ENCODE measurements at regions not wholly inside any gene's neighbourhood (a gene's known extent, or its start where the extent isn't known, plus 50 kb on each side); places are given as distances from the start of the nearest gene placed in this dataset.

GRCh38 chr6:133062696-133063306 is 178.4 kb upstream of the EYA4 start:
- no peak overlapping the region for H2BK15ac ChIP-seq (ENCODE audit: low read length)
- no peaks in the 10 kb centered on the region for H3K36me3 ChIP-seq (ENCODE audit: control insufficient read depth in 2 of 4, insufficient read depth in 4 of 4, low read length in 3 of 4)
- no peak for TF ChIP-seq CHD2 (IDR thresholded peaks at IDR 0.05; ENCODE audit: low read length)
- TF ChIP-seq EP300 (IDR thresholded peaks at IDR 0.05; ENCODE audit: borderline replicate concordance in 1 of 2, low read depth in 2 of 2, low read length in 2 of 2), result no peak
- no peak for TF ChIP-seq E2F6 (IDR thresholded peaks at IDR 0.05)
- no peak for TF ChIP-seq SIRT6 (IDR thresholded peaks at IDR 0.05; ENCODE audit: low read length)
- TF ChIP-seq MAX (IDR thresholded peaks at IDR 0.05), result no peak
- TF ChIP-seq PHF8 (conservative IDR thresholded peaks at IDR 0.05; ENCODE audit: low read depth, low read length), result no peak
- H3K79me1 ChIP-seq (ENCODE audit: low read depth, low read length), result no peaks in the 10 kb centered on the region
- H3K9me3 ChIP-seq (ENCODE audit: insufficient read depth in 2 of 2, low read depth in 1 of 2, low read length in 1 of 2), result no peaks in the 10 kb centered on the region
- no peak overlapping the region for H3K14ac ChIP-seq (ENCODE audit: insufficient read length)
- H3K4me2 ChIP-seq (ENCODE audit: insufficient read depth in 1 of 2, low read depth in 2 of 2, low read length in 2 of 2), result no peak overlapping the region
- H3K27ac ChIP-seq (ENCODE audit: low read depth, low read length), result no peak overlapping the region
- H3K18ac ChIP-seq (ENCODE audit: extremely low read depth, low read length), result no peak overlapping the region
- no peaks in the 10 kb centered on the region for H3K27me3 ChIP-seq (replicated peaks in 1 of 4; ENCODE audit: control insufficient read depth in 3 of 4, extremely low read depth in 1 of 4, insufficient read depth in 3 of 4, low read length in 3 of 4)
- no peak for FAIRE-seq
- no peak overlapping the region for H2BK120ac ChIP-seq (replicated peaks; ENCODE audit: low read depth, low read length)
- H2BK20ac ChIP-seq (ENCODE audit: low read length), result no peak overlapping the region
- WGBS, 2 experiments (ENCODE audit: extremely low coverage in 1 of 2, insufficient coverage in 1 of 2, insufficient read length in 1 of 2, insufficient replicate concordance in 2 of 2, low coverage in 1 of 2, low lambda C conversion rate in 2 of 2, missing lambda C conversion rate in 1 of 2), result 87% methylated on average over 8 of the region's 8 CpGs; no CpG with 5 or more reads in 1 of the 2 experiments
- no peak overlapping the region for H4K5ac ChIP-seq (ENCODE audit: insufficient read length, low read depth, low read length)
- no peaks in the 10 kb centered on the region for H3K23me2 ChIP-seq (ENCODE audit: low read depth, low read length)
- H3K4me3 ChIP-seq (ENCODE audit: extremely low read depth in 1 of 4, insufficient read depth in 2 of 4, low read depth in 3 of 4, low read length in 4 of 4), result no peak overlapping the region
- POLR2A ChIA-PET (ENCODE audit: partially characterized antibody), result interaction anchor here (0.8 kb wide), 1 partner anchor 9 kb away, joined by 3 read pairs; no protein-coding TSS in a partner anchor
- no peaks in the 10 kb centered on the region for H4K20me1 ChIP-seq (replicated peaks in 1 of 2; ENCODE audit: control insufficient read depth in 1 of 2, insufficient read depth in 2 of 2, low read length in 2 of 2)
- H3K4ac ChIP-seq (replicated peaks; ENCODE audit: insufficient read length, low read depth, low read length), result no peak overlapping the region
- H4K91ac ChIP-seq (replicated peaks; ENCODE audit: insufficient read length, low read length), result no peak overlapping the region
- no peak for DNase-seq (ENCODE audit: low read depth in 1 of 2, low spot score in 2 of 2)
- H2BK5ac ChIP-seq (ENCODE audit: low read depth, low read length), result no peak overlapping the region
- CTCF ChIA-PET (ENCODE audit: partially characterized antibody), result interaction anchor here (0.7 to 1.3 kb wide), 4 partner anchors 11 to 105 kb away, joined by 3 to 5 read pairs (median 3); no protein-coding TSS in a partner anchor
- H2BK12ac ChIP-seq (ENCODE audit: low read depth, low read length), result no peak overlapping the region
- H3K9ac ChIP-seq (replicated peaks in 1 of 4; ENCODE audit: extremely low read depth in 1 of 4, low read depth in 3 of 4, low read length in 3 of 4), result no peak overlapping the region
- no peaks in the 10 kb centered on the region for H3K4me1 ChIP-seq (replicated peaks in 1 of 4; ENCODE audit: control insufficient read depth in 3 of 4, insufficient read depth in 4 of 4, low read length in 3 of 4)
- H3K56ac ChIP-seq (replicated peaks; ENCODE audit: insufficient read length, low read depth, low read length), result no peak overlapping the region
- no peaks in the 10 kb centered on the region for H3K79me2 ChIP-seq (ENCODE audit: control insufficient read depth in 1 of 2, insufficient read depth in 2 of 2, low read length in 2 of 2)
- no peak overlapping the region for H3K23ac ChIP-seq (ENCODE audit: insufficient read length)
- H2AFZ ChIP-seq (ENCODE audit: low read length), result no peak overlapping the region
- no peak overlapping the region for H2AK5ac ChIP-seq (ENCODE audit: low read depth, low read length)
- no peak overlapping the region for H4K8ac ChIP-seq (ENCODE audit: extremely low read depth, insufficient read depth, low read length)

All from H1 (cell line).